ENCODE measurements at regions not wholly inside any gene's neighbourhood (a gene's known extent, or its start where the extent isn't known, plus 50 kb on each side); places are given as distances from the start of the nearest gene placed in this dataset.

- no peak for TF ChIP-seq EZH2phosphoT487 (IDR thresholded peaks at IDR 0.05; ENCODE audit: low read depth)
- TF ChIP-seq, protein P1, sequence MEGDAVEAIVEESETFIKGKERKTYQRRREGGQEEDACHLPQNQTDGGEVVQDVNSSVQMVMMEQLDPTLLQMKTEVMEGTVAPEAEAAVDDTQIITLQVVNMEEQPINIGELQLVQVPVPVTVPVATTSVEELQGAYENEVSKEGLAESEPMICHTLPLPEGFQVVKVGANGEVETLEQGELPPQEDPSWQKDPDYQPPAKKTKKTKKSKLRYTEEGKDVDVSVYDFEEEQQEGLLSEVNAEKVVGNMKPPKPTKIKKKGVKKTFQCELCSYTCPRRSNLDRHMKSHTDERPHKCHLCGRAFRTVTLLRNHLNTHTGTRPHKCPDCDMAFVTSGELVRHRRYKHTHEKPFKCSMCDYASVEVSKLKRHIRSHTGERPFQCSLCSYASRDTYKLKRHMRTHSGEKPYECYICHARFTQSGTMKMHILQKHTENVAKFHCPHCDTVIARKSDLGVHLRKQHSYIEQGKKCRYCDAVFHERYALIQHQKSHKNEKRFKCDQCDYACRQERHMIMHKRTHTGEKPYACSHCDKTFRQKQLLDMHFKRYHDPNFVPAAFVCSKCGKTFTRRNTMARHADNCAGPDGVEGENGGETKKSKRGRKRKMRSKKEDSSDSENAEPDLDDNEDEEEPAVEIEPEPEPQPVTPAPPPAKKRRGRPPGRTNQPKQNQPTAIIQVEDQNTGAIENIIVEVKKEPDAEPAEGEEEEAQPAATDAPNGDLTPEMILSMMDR (IDR thresholded peaks at IDR 0.05; ENCODE audit: low read depth, low read length): no peak
These were observed 69.9 kb upstream of the HS6ST1 start for GRCh38 chr2:128388499-128388941.
